Osteoblast (primary cell): ENCODE measurements at regions not wholly inside any gene's neighbourhood (a gene's known extent, or its start where the extent isn't known, plus 50 kb on each side); places are given as distances from the start of the nearest gene placed in this dataset.

Experiments used
- DNase-seq: peaks from one replicate; pipeline ENCODE4 v3.0.0; 2011; ENCODE audit warnings: low spot score, mixed read lengths; ENCODE audit not compliant: insufficient read length; ENCODE audit errors: missing footprints
- H2AFZ ChIP-seq: 2 replicates; pipeline ENCODE4 v1.6.0; 2011; ENCODE audit warnings: mild to moderate bottlenecking, low read length
- H3K27ac ChIP-seq: 2 replicates; pipeline ENCODE4 v1.5.1; 2011; ENCODE audit warnings: mild to moderate bottlenecking, low read depth, low read length, moderate library complexity
- H3K27me3 ChIP-seq: 2 replicates; pipeline ENCODE4 v1.6.0; 2012; ENCODE audit warnings: mild to moderate bottlenecking, control low read depth, inconsistent platforms, low read length, moderate library complexity; ENCODE audit not compliant: insufficient read depth
- H3K36me3 ChIP-seq: 2 replicates; pipeline ENCODE4 v1.5.1; 2011; ENCODE audit warnings: mild to moderate bottlenecking, low read length, control low read depth, moderate library complexity; ENCODE audit not compliant: insufficient read depth
- H3K4me1 ChIP-seq: 2 replicates; pipeline ENCODE4 v1.5.1; 2011; ENCODE audit warnings: mild to moderate bottlenecking, low read length, control low read depth, moderate library complexity; ENCODE audit not compliant: insufficient read depth
- H3K4me2 ChIP-seq: 2 replicates; pipeline ENCODE4 v1.6.0; 2011; ENCODE audit warnings: mild to moderate bottlenecking, low read length; ENCODE audit not compliant: insufficient read depth
- H3K4me3 ChIP-seq: fragments of 200-600 bp; sonication (generic); 3 replicates; pipeline ENCODE4 v1.5.1; 2012; ENCODE audit warnings: mild to moderate bottlenecking, low read length, inconsistent platforms; ENCODE audit not compliant: insufficient read depth
- H3K79me2 ChIP-seq: 2 replicates; pipeline ENCODE4 v1.6.0; 2012; ENCODE audit warnings: mild to moderate bottlenecking, low read length, control low read depth, inconsistent platforms; ENCODE audit not compliant: insufficient read depth
- H3K9me3 ChIP-seq: 2 replicates; pipeline ENCODE4 v1.5.1; 2011; ENCODE audit warnings: low read depth, low read length, control low read depth
- H4K20me1 ChIP-seq: 2 replicates; pipeline ENCODE4 v1.6.0; 2012; ENCODE audit warnings: mild to moderate bottlenecking, low read length, control low read depth; ENCODE audit not compliant: insufficient read depth
- TF ChIP-seq, protein P1 (sequence below): IDR thresholded peaks from 2 replicates; pipeline ENCODE4 v1.5.1; 2011; ENCODE audit warnings: mild to moderate bottlenecking, low read depth, low read length, moderate library complexity; ENCODE audit errors: extremely low read depth

DNA sequence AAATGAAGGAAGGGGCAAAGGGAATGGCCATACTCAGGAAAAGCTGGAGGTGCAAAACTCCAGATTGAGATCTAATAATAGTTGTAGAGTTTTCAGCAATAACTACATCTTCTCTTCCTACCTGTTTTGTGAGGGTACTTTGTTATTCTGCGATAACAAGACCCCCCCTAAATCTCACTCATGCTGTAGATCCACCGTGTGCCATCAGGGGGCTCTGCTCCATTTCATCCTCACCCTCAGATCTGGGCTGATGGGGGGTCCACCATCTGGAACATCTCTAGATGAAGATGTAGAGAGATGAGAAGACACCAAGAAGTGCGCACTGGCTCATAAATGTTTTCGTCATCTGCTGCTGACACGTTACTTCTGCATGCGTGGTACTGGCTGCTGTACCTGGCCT lies 135.9 kb upstream of the KIRREL3 start:
- no peak overlapping the region for H3K27ac ChIP-seq
- no peaks in the 10 kb centered on the region for H3K27me3 ChIP-seq
- H3K79me2 ChIP-seq, result no peaks in the 10 kb centered on the region
- no peak overlapping the region for H3K4me3 ChIP-seq
- no peak overlapping the region for H3K4me2 ChIP-seq
- TF ChIP-seq, protein P1, sequence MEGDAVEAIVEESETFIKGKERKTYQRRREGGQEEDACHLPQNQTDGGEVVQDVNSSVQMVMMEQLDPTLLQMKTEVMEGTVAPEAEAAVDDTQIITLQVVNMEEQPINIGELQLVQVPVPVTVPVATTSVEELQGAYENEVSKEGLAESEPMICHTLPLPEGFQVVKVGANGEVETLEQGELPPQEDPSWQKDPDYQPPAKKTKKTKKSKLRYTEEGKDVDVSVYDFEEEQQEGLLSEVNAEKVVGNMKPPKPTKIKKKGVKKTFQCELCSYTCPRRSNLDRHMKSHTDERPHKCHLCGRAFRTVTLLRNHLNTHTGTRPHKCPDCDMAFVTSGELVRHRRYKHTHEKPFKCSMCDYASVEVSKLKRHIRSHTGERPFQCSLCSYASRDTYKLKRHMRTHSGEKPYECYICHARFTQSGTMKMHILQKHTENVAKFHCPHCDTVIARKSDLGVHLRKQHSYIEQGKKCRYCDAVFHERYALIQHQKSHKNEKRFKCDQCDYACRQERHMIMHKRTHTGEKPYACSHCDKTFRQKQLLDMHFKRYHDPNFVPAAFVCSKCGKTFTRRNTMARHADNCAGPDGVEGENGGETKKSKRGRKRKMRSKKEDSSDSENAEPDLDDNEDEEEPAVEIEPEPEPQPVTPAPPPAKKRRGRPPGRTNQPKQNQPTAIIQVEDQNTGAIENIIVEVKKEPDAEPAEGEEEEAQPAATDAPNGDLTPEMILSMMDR, result no peak
- no peaks in the 10 kb centered on the region for H3K36me3 ChIP-seq
- H4K20me1 ChIP-seq, result no peaks in the 10 kb centered on the region
- H3K9me3 ChIP-seq, result no peaks in the 10 kb centered on the region
- H2AFZ ChIP-seq, result no peak overlapping the region
- DNase-seq, result no peak
- no peaks in the 10 kb centered on the region for H3K4me1 ChIP-seq

DNA sequence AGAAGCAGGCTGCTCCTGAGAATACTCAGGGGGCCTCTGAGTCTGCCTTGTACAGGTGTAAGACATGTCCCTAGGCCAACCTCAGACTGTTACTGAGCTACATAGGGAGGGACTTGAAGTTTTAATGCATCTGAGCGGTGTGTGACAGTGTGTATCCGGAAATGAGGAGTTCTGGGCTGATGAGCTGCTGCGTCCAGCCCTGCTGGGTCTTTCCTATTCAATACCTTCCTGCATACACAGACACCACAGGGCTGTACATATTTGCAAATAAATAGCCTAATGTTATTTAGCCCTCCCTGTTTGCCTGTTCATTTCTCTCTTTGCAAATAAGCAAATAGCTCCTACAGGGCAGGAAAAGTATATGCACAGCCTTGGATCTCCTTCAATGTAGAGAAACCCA lies 134.7 kb upstream of the KIRREL3 start:
- no peak overlapping the region for H2AFZ ChIP-seq
- no peak overlapping the region for H3K27ac ChIP-seq
- no peaks in the 10 kb centered on the region for H3K4me1 ChIP-seq
- H3K4me2 ChIP-seq, result no peak overlapping the region
- H4K20me1 ChIP-seq, result no peaks in the 10 kb centered on the region
- H3K36me3 ChIP-seq, result no peaks in the 10 kb centered on the region
- peak; percentile 4 for DNase-seq
- H3K27me3 ChIP-seq, result no peaks in the 10 kb centered on the region
- H3K9me3 ChIP-seq, result no peaks in the 10 kb centered on the region
- no peak overlapping the region for H3K4me3 ChIP-seq
- TF ChIP-seq, protein P1, result no peak
- H3K79me2 ChIP-seq, result no peaks in the 10 kb centered on the region

DNA sequence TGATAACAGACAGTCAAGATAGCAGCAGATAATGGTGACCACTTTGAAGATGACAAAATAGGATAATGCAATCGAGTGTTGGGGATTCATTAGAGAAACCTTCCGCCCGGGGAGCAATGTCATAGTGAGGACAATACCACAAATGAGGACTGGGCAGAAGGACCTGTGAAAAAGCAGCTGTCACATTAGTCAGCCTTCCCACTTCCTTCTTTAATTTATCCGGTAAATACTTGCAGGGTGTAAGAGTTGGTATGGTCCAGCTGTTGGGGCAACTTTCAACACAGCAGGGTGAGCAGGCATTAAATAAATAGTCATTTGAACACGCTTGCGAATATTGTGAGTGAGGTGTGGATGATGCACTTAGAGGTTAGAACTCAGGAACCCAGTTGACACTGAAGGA lies 132.5 kb upstream of the KIRREL3 start:
- Histone ChIP-seq H3K4me1 (no peaks in the 10 kb centered on the region), H3K4me2 (no peak overlapping the region), H3K9me3 (no peaks in the 10 kb centered on the region), H3K27me3 (no peaks in the 10 kb centered on the region), H3K27ac (no peak overlapping the region), H3K4me3 (no peak overlapping the region), H4K20me1 (no peaks in the 10 kb centered on the region), H2AFZ (no peak overlapping the region), H3K79me2 (no peaks in the 10 kb centered on the region), H3K36me3 (no peaks in the 10 kb centered on the region)
- no peak for DNase-seq
- TF ChIP-seq, protein P1, result no peak

DNA sequence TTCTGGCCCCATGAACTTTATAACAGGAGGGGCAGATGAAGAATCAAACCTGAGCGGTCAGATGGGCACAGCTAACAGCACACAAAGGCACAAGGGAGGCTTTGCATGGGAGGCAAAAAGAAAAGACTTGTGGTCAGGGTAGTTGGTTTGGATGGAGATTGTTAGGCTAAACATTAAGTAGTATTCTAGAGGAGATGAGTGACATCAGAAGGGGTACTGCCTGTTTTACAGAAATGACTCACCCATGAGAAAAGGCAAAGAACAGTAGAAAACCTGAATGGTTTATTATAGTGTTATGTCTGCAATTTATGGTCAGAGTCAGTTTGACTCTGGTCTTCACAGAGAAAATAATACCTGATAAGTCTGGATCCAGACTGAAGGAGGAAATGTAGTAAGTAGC lies 129.8 kb upstream of the KIRREL3 start:
- Histone ChIP-seq H3K4me3 (no peak overlapping the region), H3K36me3 (no peaks in the 10 kb centered on the region), H3K27ac (no peak overlapping the region), H4K20me1 (no peaks in the 10 kb centered on the region), H3K27me3 (no peaks in the 10 kb centered on the region), H3K4me1 (no peaks in the 10 kb centered on the region), H3K9me3 (no peaks in the 10 kb centered on the region), H3K79me2 (no peaks in the 10 kb centered on the region), H3K4me2 (no peak overlapping the region), H2AFZ (no peak overlapping the region)
- TF ChIP-seq, protein P1, result no peak
- no peak for DNase-seq
